ENCODE measurements at regions not wholly inside any gene's neighbourhood (a gene's known extent, or its start where the extent isn't known, plus 50 kb on each side); places are given as distances from the start of the nearest gene placed in this dataset.

DNA sequence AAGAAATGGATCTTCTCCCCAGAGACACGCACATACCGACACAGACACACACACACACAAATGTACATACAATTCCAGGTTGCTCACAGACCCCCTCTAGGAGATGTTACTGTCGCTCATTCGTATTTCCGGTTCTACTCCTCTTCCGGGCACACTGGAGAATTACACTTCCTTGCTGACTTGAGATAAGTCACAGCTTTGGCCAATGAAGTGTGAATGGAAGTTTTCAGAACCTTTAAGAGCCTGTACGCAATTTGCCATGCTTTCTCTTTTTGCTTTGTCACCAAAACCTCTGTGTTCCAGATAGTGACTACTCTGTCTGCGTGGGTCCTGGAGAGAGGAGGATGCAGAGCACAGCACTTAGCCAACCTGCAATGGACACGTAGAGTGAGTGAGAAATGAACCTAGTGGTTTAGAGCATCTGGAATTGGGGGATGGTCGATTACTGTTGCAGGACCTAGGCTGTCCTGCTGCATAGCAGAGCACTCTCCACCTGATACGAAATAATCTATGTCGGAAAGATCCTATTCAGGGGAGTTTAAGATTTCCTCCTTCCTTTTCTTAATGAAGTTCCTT lies 239.5 kb upstream of the TET2 start:
- TF ChIP-seq FOXM1 (IDR thresholded peaks at IDR 0.05; ENCODE audit: borderline replicate concordance, low read depth) (no peak), ZBTB7A (IDR thresholded peaks at IDR 0.05; ENCODE audit: low read depth) (no peak), CEBPB (IDR thresholded peaks at IDR 0.05) (no peak)

DNA sequence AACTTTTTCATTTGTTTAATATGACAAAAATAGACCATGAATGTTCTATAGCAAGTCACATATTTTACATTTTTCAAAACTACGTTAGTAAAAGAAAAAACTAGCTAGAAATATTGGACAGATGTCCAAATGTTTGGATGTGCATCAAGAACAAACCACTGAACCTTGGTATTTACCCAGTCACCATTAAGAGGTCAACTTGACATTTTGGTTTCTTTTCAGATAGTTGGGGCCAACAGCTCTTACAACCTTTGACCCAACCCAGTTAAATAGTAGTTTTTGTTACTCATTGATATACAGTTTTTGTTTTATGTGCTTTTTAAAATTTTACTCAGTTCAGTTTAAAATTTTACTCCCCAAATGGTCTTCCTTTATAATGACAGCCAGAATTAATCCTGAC lies 238.7 kb upstream of the TET2 start:
- TF ChIP-seq NFIC (IDR thresholded peaks at IDR 0.05): no peak
- no peak for TF ChIP-seq CEBPB (IDR thresholded peaks at IDR 0.05)
- TF ChIP-seq, protein P1, sequence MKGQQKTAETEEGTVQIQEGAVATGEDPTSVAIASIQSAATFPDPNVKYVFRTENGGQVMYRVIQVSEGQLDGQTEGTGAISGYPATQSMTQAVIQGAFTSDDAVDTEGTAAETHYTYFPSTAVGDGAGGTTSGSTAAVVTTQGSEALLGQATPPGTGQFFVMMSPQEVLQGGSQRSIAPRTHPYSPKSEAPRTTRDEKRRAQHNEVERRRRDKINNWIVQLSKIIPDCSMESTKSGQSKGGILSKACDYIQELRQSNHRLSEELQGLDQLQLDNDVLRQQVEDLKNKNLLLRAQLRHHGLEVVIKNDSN (IDR thresholded peaks at IDR 0.05): no peak
- TF ChIP-seq ZBTB7A (IDR thresholded peaks at IDR 0.05; ENCODE audit: low read depth): no peak
- TF ChIP-seq, protein P2, sequence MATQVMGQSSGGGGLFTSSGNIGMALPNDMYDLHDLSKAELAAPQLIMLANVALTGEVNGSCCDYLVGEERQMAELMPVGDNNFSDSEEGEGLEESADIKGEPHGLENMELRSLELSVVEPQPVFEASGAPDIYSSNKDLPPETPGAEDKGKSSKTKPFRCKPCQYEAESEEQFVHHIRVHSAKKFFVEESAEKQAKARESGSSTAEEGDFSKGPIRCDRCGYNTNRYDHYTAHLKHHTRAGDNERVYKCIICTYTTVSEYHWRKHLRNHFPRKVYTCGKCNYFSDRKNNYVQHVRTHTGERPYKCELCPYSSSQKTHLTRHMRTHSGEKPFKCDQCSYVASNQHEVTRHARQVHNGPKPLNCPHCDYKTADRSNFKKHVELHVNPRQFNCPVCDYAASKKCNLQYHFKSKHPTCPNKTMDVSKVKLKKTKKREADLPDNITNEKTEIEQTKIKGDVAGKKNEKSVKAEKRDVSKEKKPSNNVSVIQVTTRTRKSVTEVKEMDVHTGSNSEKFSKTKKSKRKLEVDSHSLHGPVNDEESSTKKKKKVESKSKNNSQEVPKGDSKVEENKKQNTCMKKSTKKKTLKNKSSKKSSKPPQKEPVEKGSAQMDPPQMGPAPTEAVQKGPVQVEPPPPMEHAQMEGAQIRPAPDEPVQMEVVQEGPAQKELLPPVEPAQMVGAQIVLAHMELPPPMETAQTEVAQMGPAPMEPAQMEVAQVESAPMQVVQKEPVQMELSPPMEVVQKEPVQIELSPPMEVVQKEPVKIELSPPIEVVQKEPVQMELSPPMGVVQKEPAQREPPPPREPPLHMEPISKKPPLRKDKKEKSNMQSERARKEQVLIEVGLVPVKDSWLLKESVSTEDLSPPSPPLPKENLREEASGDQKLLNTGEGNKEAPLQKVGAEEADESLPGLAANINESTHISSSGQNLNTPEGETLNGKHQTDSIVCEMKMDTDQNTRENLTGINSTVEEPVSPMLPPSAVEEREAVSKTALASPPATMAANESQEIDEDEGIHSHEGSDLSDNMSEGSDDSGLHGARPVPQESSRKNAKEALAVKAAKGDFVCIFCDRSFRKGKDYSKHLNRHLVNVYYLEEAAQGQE (IDR thresholded peaks at IDR 0.05; ENCODE audit: low read depth): no peak
- no peak for TF ChIP-seq FOXM1 (IDR thresholded peaks at IDR 0.05; ENCODE audit: borderline replicate concordance, low read depth)
- TF ChIP-seq EP300 (IDR thresholded peaks at IDR 0.05; ENCODE audit: borderline replicate concordance): no peak
- TF ChIP-seq RAD21 (IDR thresholded peaks at IDR 0.05; ENCODE audit: low read depth): no peak
- TF ChIP-seq, protein P3, sequence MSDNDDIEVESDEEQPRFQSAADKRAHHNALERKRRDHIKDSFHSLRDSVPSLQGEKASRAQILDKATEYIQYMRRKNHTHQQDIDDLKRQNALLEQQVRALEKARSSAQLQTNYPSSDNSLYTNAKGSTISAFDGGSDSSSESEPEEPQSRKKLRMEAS (IDR thresholded peaks at IDR 0.05): no peak
- TF ChIP-seq TCF12 (IDR thresholded peaks at IDR 0.05; ENCODE audit: low read depth): no peak
- TF ChIP-seq YY1 (IDR thresholded peaks at IDR 0.05; ENCODE audit: low read depth): no peak
- TF ChIP-seq EGR1 (IDR thresholded peaks at IDR 0.05): no peak
- TF ChIP-seq CREB1 (IDR thresholded peaks at IDR 0.05; ENCODE audit: low read depth): no peak
- TF ChIP-seq TAF1 (IDR thresholded peaks at IDR 0.05; ENCODE audit: low read depth): no peak
- TF ChIP-seq TEAD4 (IDR thresholded peaks at IDR 0.05): no peak

DNA sequence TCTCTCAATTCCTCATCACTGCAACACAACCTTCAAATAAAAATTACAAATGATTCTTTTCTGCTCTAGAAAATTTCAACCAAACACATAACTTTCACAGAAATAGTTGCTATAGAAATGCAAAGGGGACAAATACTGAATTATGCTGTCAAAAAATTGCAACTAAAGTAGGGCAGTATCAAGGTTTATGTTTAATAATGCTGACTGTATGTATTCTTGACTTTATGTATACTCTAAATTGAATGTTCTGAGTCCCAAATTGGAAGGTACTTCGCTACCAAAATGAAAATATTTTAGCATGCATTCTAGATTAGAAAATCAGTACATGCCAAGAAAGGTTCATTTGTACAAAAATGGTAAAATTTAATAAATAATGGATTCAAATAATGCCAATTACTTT lies 237.3 kb upstream of the TET2 start:
- TF ChIP-seq CEBPB (IDR thresholded peaks at IDR 0.05) (no peak), CREB1 (IDR thresholded peaks at IDR 0.05; ENCODE audit: low read depth) (no peak), TCF12 (IDR thresholded peaks at IDR 0.05; ENCODE audit: low read depth) (no peak), RAD21 (IDR thresholded peaks at IDR 0.05; ENCODE audit: low read depth) (no peak), TEAD4 (IDR thresholded peaks at IDR 0.05) (no peak)
- TF ChIP-seq, protein P3 (IDR thresholded peaks at IDR 0.05): no peak

DNA sequence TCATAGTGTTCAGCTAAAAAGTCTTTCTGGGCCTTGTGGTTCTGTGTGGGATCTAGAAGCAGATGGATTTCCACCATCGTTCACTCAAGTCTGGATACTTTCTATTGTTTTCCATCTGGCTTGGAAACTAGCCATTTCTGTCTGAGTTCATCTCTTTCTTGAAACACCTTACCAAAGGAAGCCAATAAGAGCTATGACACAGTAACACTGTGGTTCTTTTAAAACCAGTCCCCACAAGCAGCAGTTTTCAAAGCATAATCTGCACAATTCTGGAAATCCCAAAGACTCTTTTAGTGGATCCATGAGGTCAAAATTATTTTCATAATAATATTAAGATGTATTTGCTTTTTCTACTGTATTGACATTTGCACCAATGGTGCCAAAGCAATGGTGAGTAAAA lies 234.2 kb upstream of the TET2 start:
- TF ChIP-seq CREB1 (IDR thresholded peaks at IDR 0.05; ENCODE audit: low read depth): no peak
- no peak for TF ChIP-seq EGR1 (IDR thresholded peaks at IDR 0.05)
- no peak for TF ChIP-seq EP300 (IDR thresholded peaks at IDR 0.05; ENCODE audit: borderline replicate concordance)
- TF ChIP-seq FOXM1 (IDR thresholded peaks at IDR 0.05; ENCODE audit: borderline replicate concordance, low read depth): no peak
- no peak for TF ChIP-seq ZBTB7A (IDR thresholded peaks at IDR 0.05; ENCODE audit: low read depth)
- TF ChIP-seq, protein P2 (IDR thresholded peaks at IDR 0.05; ENCODE audit: low read depth): no peak

DNA sequence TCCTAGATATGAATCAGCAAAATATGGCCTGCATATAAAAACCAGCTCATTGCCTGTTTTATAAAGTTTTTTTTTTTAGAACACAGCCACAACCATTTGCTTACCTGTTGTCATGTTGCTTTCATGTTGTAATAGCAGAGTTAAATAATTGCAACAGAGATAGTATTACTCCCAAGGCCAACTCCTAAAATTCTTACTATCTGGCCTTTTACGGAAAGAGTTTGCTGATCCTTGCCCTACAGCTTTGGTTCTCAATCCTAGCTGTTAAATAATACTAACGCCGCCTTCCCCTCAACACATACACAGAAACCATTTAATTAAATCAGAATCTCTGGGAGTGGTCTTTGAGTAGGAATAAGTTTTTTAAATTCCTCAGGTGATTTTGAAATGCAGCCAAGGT lies 231.3 kb upstream of the TET2 start:
- TF ChIP-seq, protein P1 (IDR thresholded peaks at IDR 0.05): no peak
- TF ChIP-seq TCF12 (IDR thresholded peaks at IDR 0.05; ENCODE audit: low read depth): no peak
- TF ChIP-seq, protein P3 (IDR thresholded peaks at IDR 0.05): no peak
- TF ChIP-seq EGR1 (IDR thresholded peaks at IDR 0.05): no peak
- TF ChIP-seq YY1 (IDR thresholded peaks at IDR 0.05; ENCODE audit: low read depth): no peak

DNA sequence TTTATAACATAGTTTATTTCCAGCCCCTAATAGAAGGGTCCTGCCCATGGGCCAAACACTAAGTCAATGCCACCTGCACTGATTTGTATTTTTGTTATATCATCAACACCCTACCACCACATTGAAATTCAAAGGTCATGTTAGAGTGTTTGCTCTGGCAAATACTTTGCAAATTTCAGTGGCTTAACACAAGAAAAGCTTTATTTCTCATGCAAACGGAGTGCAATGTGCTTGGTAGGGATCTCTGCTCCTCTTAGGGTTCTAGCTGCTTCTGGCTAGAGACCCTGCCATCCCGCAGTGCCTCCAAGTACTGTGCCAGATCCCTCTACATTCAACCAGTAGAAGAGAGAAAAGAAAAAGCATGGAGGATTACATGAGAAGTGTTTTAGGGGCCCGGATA lies 230.8 kb upstream of the TET2 start:
- TF ChIP-seq EGR1 (IDR thresholded peaks at IDR 0.05) (no peak), ZBTB7A (IDR thresholded peaks at IDR 0.05; ENCODE audit: low read depth) (no peak), EP300 (IDR thresholded peaks at IDR 0.05; ENCODE audit: borderline replicate concordance) (no peak), YY1 (IDR thresholded peaks at IDR 0.05; ENCODE audit: low read depth) (no peak), RAD21 (IDR thresholded peaks at IDR 0.05; ENCODE audit: low read depth) (no peak), TAF1 (IDR thresholded peaks at IDR 0.05; ENCODE audit: low read depth) (no peak), FOXM1 (IDR thresholded peaks at IDR 0.05; ENCODE audit: borderline replicate concordance, low read depth) (no peak), NFIC (IDR thresholded peaks at IDR 0.05) (no peak), TEAD4 (IDR thresholded peaks at IDR 0.05) (no peak), CEBPB (IDR thresholded peaks at IDR 0.05) (no peak), CREB1 (IDR thresholded peaks at IDR 0.05; ENCODE audit: low read depth) (no peak), TCF12 (IDR thresholded peaks at IDR 0.05; ENCODE audit: low read depth) (no peak)
- TF ChIP-seq, protein P2 (IDR thresholded peaks at IDR 0.05; ENCODE audit: low read depth): no peak
- TF ChIP-seq, protein P1 (IDR thresholded peaks at IDR 0.05): no peak
- TF ChIP-seq, protein P3 (IDR thresholded peaks at IDR 0.05): no peak

Measured in Ishikawa (cell line).